ENCODE measurements at regions not wholly inside any gene's neighbourhood (a gene's known extent, or its start where the extent isn't known, plus 50 kb on each side); places are given as distances from the start of the nearest gene placed in this dataset.

GRCh38 chr4:134665429-134665828, 463.8 kb upstream of the PABPC4L start:
- Histone ChIP-seq H3K9me3 (ENCODE audit: insufficient read depth, low read depth, low read length) (peaks cover 3% of the 10 kb centered on the region), H3K27me3 (ENCODE audit: insufficient read depth, low read length) (no peaks in the 10 kb centered on the region), H3K36me3 (ENCODE audit: insufficient read depth, low read length) (no peaks in the 10 kb centered on the region), H3K27ac (ENCODE audit: low read depth, low read length) (no peak overlapping the region), H3K4me2 (ENCODE audit: low read length) (no peak overlapping the region), H4K20me1 (ENCODE audit: insufficient read depth, low read length) (no peaks in the 10 kb centered on the region), H3K4me3 (ENCODE audit: insufficient read depth, low read depth, low read length) (no peak overlapping the region), H2AFZ (ENCODE audit: low read depth, low read length) (no peak overlapping the region), H3K79me2 (ENCODE audit: insufficient read depth, low read length) (no peaks in the 10 kb centered on the region), H3K4me1 (ENCODE audit: insufficient read depth, low read length) (no peaks in the 10 kb centered on the region), H3K9ac (ENCODE audit: low read length) (no peak overlapping the region)
- Mint-ChIP-seq H3K27me3 (ENCODE audit: low read depth, unreplicated experiment) (no peaks in the 10 kb centered on the region), H3K9me3 (ENCODE audit: unreplicated experiment) (no peaks in the 10 kb centered on the region), H3K4me3 (ENCODE audit: unreplicated experiment) (no peak overlapping the region), H3K27ac (ENCODE audit: unreplicated experiment) (no peak overlapping the region), H3K4me1 (ENCODE audit: low read depth, unreplicated experiment) (no peaks in the 10 kb centered on the region), H3K36me3 (ENCODE audit: low read depth, unreplicated experiment) (no peaks in the 10 kb centered on the region)
- FAIRE-seq (no peak), DNase-seq (ENCODE audit: low read depth) (no peak)
- TF ChIP-seq EZH2 (IDR thresholded peaks at IDR 0.05; ENCODE audit: insufficient read depth, low read length) (no peak), CTCF (IDR thresholded peaks at IDR 0.05; ENCODE audit: insufficient read depth, low read depth, low read length) (no peak)

- H3K79me2 ChIP-seq (ENCODE audit: insufficient read depth, low read length) = no peaks in the 10 kb centered on the region
- H3K9ac ChIP-seq (ENCODE audit: low read length) = no peak overlapping the region
- no peak overlapping the region for H3K4me3 ChIP-seq (ENCODE audit: insufficient read depth, low read depth, low read length)
- H3K27ac ChIP-seq (ENCODE audit: low read depth, low read length) = no peak overlapping the region
- no peak for DNase-seq (ENCODE audit: low read depth)
- H3K27me3 ChIP-seq (ENCODE audit: insufficient read depth, low read length) = no peaks in the 10 kb centered on the region
- H3K9me3 ChIP-seq (ENCODE audit: insufficient read depth, low read depth, low read length) = peaks cover 3% of the 10 kb centered on the region
- FAIRE-seq = no peak
- H3K9me3 Mint-ChIP-seq (ENCODE audit: unreplicated experiment) = no peaks in the 10 kb centered on the region
- no peaks in the 10 kb centered on the region for H3K4me1 Mint-ChIP-seq (ENCODE audit: low read depth, unreplicated experiment)
- no peak overlapping the region for H3K4me3 Mint-ChIP-seq (ENCODE audit: unreplicated experiment)
- TF ChIP-seq CTCF (IDR thresholded peaks at IDR 0.05; ENCODE audit: insufficient read depth, low read depth, low read length) = no peak
- TF ChIP-seq EZH2 (IDR thresholded peaks at IDR 0.05; ENCODE audit: insufficient read depth, low read length) = no peak
- no peaks in the 10 kb centered on the region for H3K4me1 ChIP-seq (ENCODE audit: insufficient read depth, low read length)
- no peak overlapping the region for H2AFZ ChIP-seq (ENCODE audit: low read depth, low read length)
- H3K4me2 ChIP-seq (ENCODE audit: low read length) = no peak overlapping the region
- H3K36me3 ChIP-seq (ENCODE audit: insufficient read depth, low read length) = no peaks in the 10 kb centered on the region
- H3K36me3 Mint-ChIP-seq (ENCODE audit: low read depth, unreplicated experiment) = no peaks in the 10 kb centered on the region
- no peak overlapping the region for H3K27ac Mint-ChIP-seq (ENCODE audit: unreplicated experiment)
- H3K27me3 Mint-ChIP-seq (ENCODE audit: low read depth, unreplicated experiment) = no peaks in the 10 kb centered on the region
- no peaks in the 10 kb centered on the region for H4K20me1 ChIP-seq (ENCODE audit: insufficient read depth, low read length)
Observed at GRCh38 chr4:134663742-134664141, 462.2 kb upstream of the PABPC4L start.

- no peak overlapping the region for H3K9ac ChIP-seq (ENCODE audit: low read length)
- no peak for FAIRE-seq
- no peaks in the 10 kb centered on the region for H3K79me2 ChIP-seq (ENCODE audit: insufficient read depth, low read length)
- H3K4me3 Mint-ChIP-seq (ENCODE audit: unreplicated experiment) = no peak overlapping the region
- TF ChIP-seq CTCF (IDR thresholded peaks at IDR 0.05; ENCODE audit: insufficient read depth, low read depth, low read length) (no peak), EZH2 (IDR thresholded peaks at IDR 0.05; ENCODE audit: insufficient read depth, low read length) (no peak)
- H4K20me1 ChIP-seq (ENCODE audit: insufficient read depth, low read length) = no peaks in the 10 kb centered on the region
- no peak overlapping the region for H3K27ac Mint-ChIP-seq (ENCODE audit: unreplicated experiment)
- H3K4me2 ChIP-seq (ENCODE audit: low read length) = no peak overlapping the region
- H3K27me3 ChIP-seq (ENCODE audit: insufficient read depth, low read length) = no peaks in the 10 kb centered on the region
- no peaks in the 10 kb centered on the region for H3K9me3 Mint-ChIP-seq (ENCODE audit: unreplicated experiment)
- no peaks in the 10 kb centered on the region for H3K27me3 Mint-ChIP-seq (ENCODE audit: low read depth, unreplicated experiment)
- no peaks in the 10 kb centered on the region for H3K36me3 ChIP-seq (ENCODE audit: insufficient read depth, low read length)
- no peak overlapping the region for H3K27ac ChIP-seq (ENCODE audit: low read depth, low read length)
- no peak for DNase-seq (ENCODE audit: low read depth)
- H3K36me3 Mint-ChIP-seq (ENCODE audit: low read depth, unreplicated experiment) = no peaks in the 10 kb centered on the region
- H2AFZ ChIP-seq (ENCODE audit: low read depth, low read length) = no peak overlapping the region
- no peaks in the 10 kb centered on the region for H3K4me1 Mint-ChIP-seq (ENCODE audit: low read depth, unreplicated experiment)
- no peak overlapping the region for H3K4me3 ChIP-seq (ENCODE audit: insufficient read depth, low read depth, low read length)
- H3K4me1 ChIP-seq (ENCODE audit: insufficient read depth, low read length) = no peaks in the 10 kb centered on the region
- no peaks in the 10 kb centered on the region for H3K9me3 ChIP-seq (ENCODE audit: insufficient read depth, low read depth, low read length)
Observed at GRCh38 chr4:134650461-134650860, 448.9 kb upstream of the PABPC4L start.

Data from astrocyte (in vitro differentiated cells and primary cell).